Endothelial cell of umbilical vein (primary cell): ENCODE measurements at regions not wholly inside any gene's neighbourhood (a gene's known extent, or its start where the extent isn't known, plus 50 kb on each side); places are given as distances from the start of the nearest gene placed in this dataset.

Source experiments
- BruUV-seq: library from RNA; stranded (reverse); fragments of 400-500 nt; replicated peaks from 2 replicates; lab custom pipeline; 2021; lab: Mats Ljungman, UMichigan
- CTCF ChIA-PET: fragments of 300-600, 350-600 bp; sonication (Branson Sonifier 250); formaldehyde crosslinking; loops from one replicate; lab custom pipeline; 2021; ENCODE audit warnings: antibody characterized with exemption, inconsistent platforms; lab: Charles Lee
- POLR2A ChIA-PET: fragments of 300-600, 350-600 bp; sonication (Branson Sonifier 250); formaldehyde crosslinking; loops from one replicate; lab custom pipeline; 2021; ENCODE audit warnings: antibody characterized with exemption, inconsistent platforms; lab: Charles Lee
- DNase-seq: peaks from one replicate; pipeline ENCODE4 v3.0.0-alpha.2; 2011; ENCODE audit warnings: low read depth, low spot score
- FAIRE-seq: peaks from 2 replicates; lab custom pipeline; 2011; peaks lifted over from hg19 to GRCh38; lab: Jason Lieb, UNC
- H2AFZ ChIP-seq: 2 replicates; pipeline ENCODE4 v1.6.0; 2012; ENCODE audit warnings: low read depth, low read length, control low read depth, inconsistent platforms
- H3K27ac ChIP-seq: 2 replicates; pipeline ENCODE4 v1.5.1; 2011; ENCODE audit warnings: low read depth, mild to moderate bottlenecking, control low read depth, low read length, moderate library complexity; ENCODE audit not compliant: insufficient read depth
- H3K27me3 ChIP-seq, 2 experiments: 2 replicates each; pipeline versions ENCODE4 v1.6.0 to v1.6.1; 2011; ENCODE audit warnings: low read length in 2 of 2, mixed read lengths in 1 of 2; ENCODE audit not compliant: control insufficient read depth in 2 of 2, insufficient read depth in 2 of 2
- H3K36me3 ChIP-seq, 2 experiments: 2 replicates in 1 of 2; 3 replicates in 1 of 2; pipeline ENCODE4 v1.5.1; 2011; ENCODE audit warnings: low read length in 2 of 2, mild to moderate bottlenecking in 1 of 2, moderate library complexity in 1 of 2; ENCODE audit not compliant: control insufficient read depth in 2 of 2, insufficient read depth in 2 of 2; ENCODE audit errors: extremely low read depth in 1 of 2
- H3K4me1 ChIP-seq: 3 replicates; pipeline ENCODE4 v1.5.1; 2011; ENCODE audit warnings: mild to moderate bottlenecking, low read length; ENCODE audit not compliant: control insufficient read depth, insufficient read depth; ENCODE audit errors: extremely low read depth
- H3K4me2 ChIP-seq: 2 replicates; pipeline ENCODE4 v1.6.1; 2011; ENCODE audit warnings: low read length, control low read depth, mixed read lengths; ENCODE audit not compliant: insufficient read depth
- H3K4me3 ChIP-seq, 3 experiments: fragments of 200-600 bp in 1 of 3; sonication (generic), shearing (Covaris generic) in 1 of 3; replicated peaks in 1 of 3; 2 replicates each; pipeline ENCODE4 v1.5.1; 2011 to 2016; ENCODE audit warnings: control low read depth in 3 of 3, low read length in 3 of 3, mild to moderate bottlenecking in 2 of 3, inconsistent platforms in 1 of 3, low read depth in 1 of 3, moderate library complexity in 1 of 3; ENCODE audit not compliant: insufficient read depth in 1 of 3
- H3K79me2 ChIP-seq: 2 replicates; pipeline ENCODE4 v1.6.0; 2012; ENCODE audit warnings: low read length, inconsistent platforms; ENCODE audit not compliant: control insufficient read depth, insufficient read depth
- H3K9ac ChIP-seq: replicated peaks from 2 replicates; pipeline ENCODE3; 2011; ENCODE audit warnings: low read length, control low read depth; ENCODE audit not compliant: insufficient read depth; ENCODE audit errors: extremely low read depth
- H3K9me1 ChIP-seq: replicated peaks from 3 replicates; pipeline ENCODE4 v1.6.0; 2011; ENCODE audit warnings: mild to moderate bottlenecking, low read length; ENCODE audit not compliant: control insufficient read depth, insufficient read depth; ENCODE audit errors: extremely low read depth
- H3K9me3 ChIP-seq: replicated peaks from 2 replicates; pipeline ENCODE4 v1.5.1; 2012; ENCODE audit warnings: low read length, inconsistent platforms; ENCODE audit not compliant: control insufficient read depth, insufficient read depth
- H4K20me1 ChIP-seq: replicated peaks from 2 replicates; pipeline ENCODE3; 2011; ENCODE audit warnings: mild to moderate bottlenecking, low read length; ENCODE audit not compliant: control insufficient read depth, insufficient read depth; ENCODE audit errors: extremely low read depth
- CTCF ChIP-seq, 2 donors: IDR thresholded peaks; 1 replicate in 1 of 2; 2 replicates in 1 of 2; pipeline ENCODE4 v1.5.1; 2011; ENCODE audit warnings: low read length in 2 of 2, mild to moderate bottlenecking in 2 of 2, moderate library complexity in 2 of 2, control low read depth in 1 of 2, inconsistent platforms in 1 of 2, low read depth in 1 of 2; ENCODE audit not compliant: insufficient read depth in 1 of 2; ENCODE audit errors: extremely low read depth in 1 of 2
- EZH2 ChIP-seq: IDR thresholded peaks from 2 replicates; pipeline ENCODE4 v1.6.1; 2012; ENCODE audit warnings: borderline replicate concordance, low read depth, mild to moderate bottlenecking, moderate library complexity, low read length, inconsistent platforms; ENCODE audit not compliant: severe bottlenecking
- FOS ChIP-seq: IDR thresholded peaks from 2 replicates; pipeline ENCODE4 v1.6.1; 2011; ENCODE audit warnings: mild to moderate bottlenecking, low read length, moderate library complexity, borderline replicate concordance; ENCODE audit not compliant: insufficient read depth
- GATA2 ChIP-seq: IDR thresholded peaks from 2 replicates; pipeline ENCODE4 v1.7.0; 2011; ENCODE audit warnings: low read depth, mild to moderate bottlenecking, moderate library complexity, mixed read lengths, low read length; ENCODE audit not compliant: insufficient read length, insufficient read depth
- JUN ChIP-seq: IDR thresholded peaks from 2 replicates; pipeline ENCODE4 v1.6.1; 2011; ENCODE audit warnings: borderline replicate concordance, low read depth; ENCODE audit not compliant: insufficient read length, insufficient read depth
- MAX ChIP-seq: IDR thresholded peaks from 2 replicates; pipeline ENCODE4 v1.6.1; 2011; ENCODE audit not compliant: insufficient read depth, insufficient read length
- MYC ChIP-seq: IDR thresholded peaks from one replicate; pipeline ENCODE4 v1.6.1; 2011; ENCODE audit warnings: mild to moderate bottlenecking, low read depth, low read length
- POLR2A ChIP-seq: IDR thresholded peaks from 2 replicates; pipeline ENCODE4 v1.6.1; 2012; ENCODE audit warnings: low read depth, mild to moderate bottlenecking, control low read depth, low read length
- POLR2AphosphoS5 ChIP-seq: IDR thresholded peaks from 2 replicates; pipeline ENCODE4 v1.6.1; 2012; ENCODE audit warnings: low read depth, mild to moderate bottlenecking, control low read depth, low read length, moderate library complexity; ENCODE audit not compliant: insufficient read depth
- dilution Hi-C: fragments of 300-500 bp; cut with MboI; formaldehyde crosslinking; loops from one replicate; pipeline ENCODE4 v1.15.0; 2019; ENCODE audit warnings: low sequenced_read_pairs; ENCODE audit not compliant: extremely low pct_ligation_motif_present
- intact Hi-C: fragments of 100-400 bp; cut with micrococcal nuclease; formaldehyde crosslinking; loops from one replicate; pipeline ENCODE4 v1.10.0; 2022

- no peaks in the 10 kb centered on the region for H3K27me3 ChIP-seq
- no peaks in the 10 kb centered on the region for H3K36me3 ChIP-seq
- CTCF ChIA-PET: interaction anchor here (1.4 to 2.0 kb wide), 2 partner anchors 9 to 65 kb away, joined by 5 to 8 read pairs; no protein-coding TSS in a partner anchor
- BruUV-seq: no TSS peak
- POLR2A ChIA-PET: no interaction called here
- no peak overlapping the region for H3K4me2 ChIP-seq
- DNase-seq: no peak
- H3K9me3 ChIP-seq: no peaks in the 10 kb centered on the region
- TF ChIP-seq GATA2 (no peak), JUN (no peak), POLR2AphosphoS5 (no peak), FOS (no peak), MAX (no peak), MYC (no peak), POLR2A (no peak), CTCF (IDR thresholded peaks at IDR 0.05; ENCODE audit: extremely low read depth in 1 of 2, insufficient read depth in 1 of 2, low read depth in 1 of 2, low read length in 2 of 2) (no peak), EZH2 (no peak)
- no peak overlapping the region for H3K27ac ChIP-seq
- H3K4me3 ChIP-seq: no peak overlapping the region
- no peaks in the 10 kb centered on the region for H4K20me1 ChIP-seq
- no peaks in the 10 kb centered on the region for H3K79me2 ChIP-seq
- H3K4me1 ChIP-seq: peaks cover 15% of the 10 kb centered on the region
- FAIRE-seq: no peak
- intact Hi-C loops: loop anchor here (5.0 to 10.0 kb wide), 2 partner anchors 126 to 184 kb away; no protein-coding TSS in a partner anchor
- H2AFZ ChIP-seq: no peak overlapping the region
- no peaks in the 10 kb centered on the region for H3K9me1 ChIP-seq
- dilution Hi-C loops: no loop called here
- no peak overlapping the region for H3K9ac ChIP-seq
Measured at GRCh38 chr4:128388796-128389195, 101.2 kb upstream of the PGRMC2 start.
